H9 (cell line): ENCODE measurements at regions not wholly inside any gene's neighbourhood (a gene's known extent, or its start where the extent isn't known, plus 50 kb on each side); places are given as distances from the start of the nearest gene placed in this dataset.

Source experiments
- DNase-seq: peaks from one replicate; pipeline ENCODE4 v3.0.0-alpha.2; 2017
- H2AFZ ChIP-seq: one replicate; pipeline ENCODE4 v1.6.1; 2013; ENCODE audit warnings: mild to moderate bottlenecking, low read length, control low read depth, moderate library complexity
- H2AK5ac ChIP-seq: 2 replicates; pipeline ENCODE4 v1.6.1; 2013; ENCODE audit warnings: low read length, control low read depth, mixed read lengths; ENCODE audit not compliant: insufficient read length
- H2BK120ac ChIP-seq: one replicate; pipeline ENCODE4 v1.6.1; 2013; ENCODE audit warnings: low read depth, mild to moderate bottlenecking, low read length, control low read depth, inconsistent platforms; ENCODE audit not compliant: poor library complexity, severe bottlenecking
- H2BK12ac ChIP-seq: 2 replicates; pipeline ENCODE4 v1.6.1; 2013; ENCODE audit warnings: low read length, control low read depth, mixed read lengths, low read depth; ENCODE audit not compliant: insufficient read length
- H2BK15ac ChIP-seq: 2 replicates; pipeline ENCODE4 v1.6.1; 2013; ENCODE audit warnings: low read depth, low read length, control low read depth
- H2BK20ac ChIP-seq: one replicate; pipeline ENCODE4 v1.6.1; 2013; ENCODE audit warnings: low read depth, mild to moderate bottlenecking, low read length, control low read depth, inconsistent platforms; ENCODE audit not compliant: poor library complexity, severe bottlenecking
- H2BK5ac ChIP-seq: 2 replicates; pipeline ENCODE4 v1.6.1; 2013; ENCODE audit warnings: low read length, control low read depth, mixed read lengths; ENCODE audit not compliant: insufficient read length
- H3K14ac ChIP-seq: 2 replicates; pipeline ENCODE4 v1.6.1; 2013; ENCODE audit warnings: low read length, control low read depth; ENCODE audit not compliant: insufficient read depth
- H3K18ac ChIP-seq: 2 replicates; pipeline ENCODE4 v1.6.1; 2013; ENCODE audit warnings: low read depth, mild to moderate bottlenecking, mixed read lengths, low read length, control low read depth; ENCODE audit not compliant: insufficient read length
- H3K23ac ChIP-seq: 2 replicates; pipeline ENCODE4 v1.6.1; 2013; ENCODE audit warnings: low read length, control low read depth, mixed read lengths, low read depth; ENCODE audit not compliant: insufficient read length
- H3K23me2 ChIP-seq: 2 replicates; pipeline ENCODE4 v1.6.1; 2013; ENCODE audit warnings: low read depth, mild to moderate bottlenecking, mixed read lengths, low read length, control low read depth; ENCODE audit not compliant: insufficient read length, poor library complexity, severe bottlenecking
- H3K27ac ChIP-seq: 2 replicates; pipeline ENCODE4 v1.5.1; 2013; ENCODE audit warnings: low read length, control low read depth, mixed read lengths, low read depth; ENCODE audit not compliant: insufficient read length
- H3K27me3 ChIP-seq: 2 replicates; pipeline ENCODE4 v1.6.1; 2013; ENCODE audit warnings: low read length, control low read depth, inconsistent platforms; ENCODE audit not compliant: insufficient read depth
- H3K4ac ChIP-seq: 2 replicates; pipeline ENCODE4 v1.6.1; 2013; ENCODE audit warnings: low read depth, mild to moderate bottlenecking, control low read depth, inconsistent platforms, low read length, moderate library complexity
- H3K4me1 ChIP-seq: 2 replicates; pipeline ENCODE4 v1.6.1; 2013; ENCODE audit warnings: low read length, control low read depth, inconsistent platforms; ENCODE audit not compliant: insufficient read depth
- H3K4me2 ChIP-seq: 2 replicates; pipeline ENCODE4 v1.6.1; 2013; ENCODE audit warnings: low read length, control low read depth, mixed read lengths; ENCODE audit not compliant: insufficient read length, insufficient read depth
- H3K56ac ChIP-seq: 2 replicates; pipeline ENCODE4 v1.6.1; 2013; ENCODE audit warnings: low read depth, mild to moderate bottlenecking, mixed read lengths, low read length, control low read depth; ENCODE audit not compliant: insufficient read length
- H3K79me1 ChIP-seq: 2 replicates; pipeline ENCODE4 v1.6.1; 2013; ENCODE audit warnings: low read depth, mild to moderate bottlenecking, moderate library complexity, low read length, control low read depth, inconsistent platforms; ENCODE audit not compliant: insufficient read depth, poor library complexity, severe bottlenecking
- H3K79me2 ChIP-seq: 2 replicates; pipeline ENCODE4 v1.6.1; 2013; ENCODE audit warnings: low read length, control low read depth, inconsistent platforms; ENCODE audit not compliant: insufficient read depth
- H3K9ac ChIP-seq: 2 replicates; pipeline ENCODE4 v1.6.1; 2013; ENCODE audit warnings: low read length, control low read depth, mixed read lengths; ENCODE audit not compliant: insufficient read length; ENCODE audit errors: extremely low read depth
- H3K9me3 ChIP-seq: one replicate; pipeline ENCODE4 v1.6.1; 2013; ENCODE audit warnings: low read depth, low read length, inconsistent platforms; ENCODE audit not compliant: control insufficient read depth
- H3T11ph ChIP-seq: one replicate; pipeline ENCODE4 v1.6.1; 2013; ENCODE audit warnings: mild to moderate bottlenecking, low read length, control low read depth, inconsistent platforms
- H4K20me1 ChIP-seq: one replicate; pipeline ENCODE4 v1.6.1; 2013; ENCODE audit not compliant: control insufficient read depth, insufficient read length, insufficient read depth
- H4K5ac ChIP-seq: 2 replicates; pipeline ENCODE4 v1.6.1; 2013; ENCODE audit warnings: low read depth, mild to moderate bottlenecking, mixed read lengths, low read length, control low read depth; ENCODE audit not compliant: insufficient read length
- H4K8ac ChIP-seq: replicated peaks from 2 replicates; pipeline ENCODE4 v1.6.1; 2013; ENCODE audit warnings: low read length, control low read depth, mixed read lengths, low read depth; ENCODE audit not compliant: insufficient read length
- H4K91ac ChIP-seq: 2 replicates; pipeline ENCODE4 v1.6.1; 2013; ENCODE audit warnings: low read depth, mild to moderate bottlenecking, moderate library complexity, mixed read lengths, low read length, control low read depth; ENCODE audit not compliant: insufficient read length
- H3K27ac Mint-ChIP-seq, 3 experiments: 2 replicates in 2 of 3; 3 replicates in 1 of 3; pipeline ENCODE4 v1.8.0; 2020 to 2021; ENCODE audit warnings: mixed read lengths in 3 of 3, mild to moderate bottlenecking in 1 of 3, moderate library complexity in 1 of 3
- H3K27me3 Mint-ChIP-seq: 2 replicates; pipeline ENCODE4 v1.8.0; 2021; ENCODE audit warnings: low read depth, mild to moderate bottlenecking, moderate library complexity, mixed read lengths
- H3K36me3 Mint-ChIP-seq, 3 experiments: 2 replicates in 2 of 3; 3 replicates in 1 of 3; pipeline ENCODE4 v1.8.0; 2020 to 2021; ENCODE audit warnings: low read depth in 3 of 3, mixed read lengths in 3 of 3; ENCODE audit not compliant: insufficient read depth in 1 of 3
- H3K4me1 Mint-ChIP-seq, 2 experiments: 2 replicates each; pipeline ENCODE4 v1.8.0; 2020; ENCODE audit warnings: mixed read lengths in 2 of 2
- H3K4me3 Mint-ChIP-seq, 2 experiments: 2 replicates in 1 of 2; 3 replicates in 1 of 2; pipeline ENCODE4 v1.8.0; 2020 to 2021; ENCODE audit warnings: mild to moderate bottlenecking in 2 of 2, mixed read lengths in 2 of 2, moderate library complexity in 1 of 2
- H3K9me3 Mint-ChIP-seq, 2 experiments: 2 replicates in 1 of 2; 3 replicates in 1 of 2; pipeline ENCODE4 v1.8.0; 2020; ENCODE audit warnings: mild to moderate bottlenecking in 2 of 2, mixed read lengths in 2 of 2, moderate library complexity in 1 of 2
- CTCF ChIP-seq: fragments of 200-600 bp; sonication (generic); conservative IDR thresholded peaks from 3 replicates; pipeline ENCODE4 v1.8.0; 2021; ENCODE audit warnings: antibody characterized with exemption, mild to moderate bottlenecking
- WGBS: extraction: QIAGEN DNeasy Blood & Tissue Kit; methylation state at CpG from one replicate; pipeline ENCODE4 v1.1.7; 2013; ENCODE audit warnings: missing lambda C conversion rate, low lambda C conversion rate, mixed read lengths; ENCODE audit not compliant: insufficient read length; ENCODE audit errors: extremely low coverage; 5-methylcytosine and 5-hydroxymethylcytosine counted together

GRCh38 chr11:116507849-116508695 lies 264.7 kb downstream of the BUD13 start:
- Histone ChIP-seq H3K56ac (no peak overlapping the region), H3K27me3 (no peaks in the 10 kb centered on the region), H3K18ac (no peak overlapping the region), H2BK5ac (no peak overlapping the region), H4K5ac (no peak overlapping the region), H4K8ac (no peak overlapping the region), H3K79me1 (no peaks in the 10 kb centered on the region), H3K9ac (no peak overlapping the region), H3T11ph (no peak overlapping the region), H3K4me2 (no peak overlapping the region), H2AFZ (no peak overlapping the region), H3K27ac (no peak overlapping the region), H3K79me2 (no peaks in the 10 kb centered on the region), H2AK5ac (no peak overlapping the region), H2BK15ac (no peak overlapping the region), H2BK12ac (no peak overlapping the region), H3K4me1 (no peaks in the 10 kb centered on the region; the same call in 1 of the 2 replicates), H4K91ac (no peak overlapping the region), H3K9me3 (no peaks in the 10 kb centered on the region), H2BK20ac (no peak overlapping the region), H3K4ac (no peak overlapping the region), H3K23ac (no peak overlapping the region), H2BK120ac (no peak overlapping the region), H3K23me2 (no peaks in the 10 kb centered on the region), H4K20me1 (no peaks in the 10 kb centered on the region), H3K14ac (no peak overlapping the region)
- DNase-seq, result no peak
- TF ChIP-seq CTCF, result no peak
- peaks cover 53 to 63% of the 10 kb centered on the region in 2 experiments for H3K4me1 Mint-ChIP-seq
- H3K9me3 Mint-ChIP-seq, result no peaks in the 10 kb centered on the region
- no peak overlapping the region; a peak in 1 of 7 replicates for H3K27ac Mint-ChIP-seq
- WGBS, result no CpG with 5 or more reads among the region's 8 CpGs
- peaks cover 50% of the 10 kb centered on the region for H3K27me3 Mint-ChIP-seq
- H3K36me3 Mint-ChIP-seq, result peaks cover 0 to under 1% (median 0%) of the 10 kb centered on the region in 3 experiments; a peak in 2 of 7 replicates
- no peak overlapping the region for H3K4me3 Mint-ChIP-seq
